ENCODE measurements at regions not wholly inside any gene's neighbourhood (a gene's known extent, or its start where the extent isn't known, plus 50 kb on each side); places are given as distances from the start of the nearest gene placed in this dataset.

DNA sequence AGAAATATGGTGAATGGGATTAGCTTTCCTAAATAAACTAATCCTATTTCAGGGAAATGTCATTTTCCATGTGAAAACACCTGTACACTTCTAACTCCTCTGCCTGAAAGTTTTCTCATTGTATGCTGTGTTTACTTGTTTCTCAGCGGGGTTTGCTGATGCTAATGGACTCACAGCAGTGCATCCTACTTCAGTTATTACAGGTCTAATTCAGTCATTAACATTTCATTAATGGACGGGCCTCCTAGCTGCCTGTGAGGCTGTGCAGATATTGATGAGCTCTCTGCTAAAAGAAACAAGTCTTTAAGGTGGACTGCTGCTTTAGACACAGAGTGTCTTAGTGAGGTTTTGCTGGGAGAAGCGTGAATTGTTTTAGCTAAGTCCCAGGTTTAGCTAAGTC is 1342.0 kb upstream of the ZEB2 start:
- Mint-ChIP-seq H3K4me1 (no peaks in the 10 kb centered on the region), H3K4me3 (no peak overlapping the region)
- no peak for TF ChIP-seq CTCF (IDR thresholded peaks at IDR 0.05; ENCODE audit: unreplicated experiment in 3 of 3)

DNA sequence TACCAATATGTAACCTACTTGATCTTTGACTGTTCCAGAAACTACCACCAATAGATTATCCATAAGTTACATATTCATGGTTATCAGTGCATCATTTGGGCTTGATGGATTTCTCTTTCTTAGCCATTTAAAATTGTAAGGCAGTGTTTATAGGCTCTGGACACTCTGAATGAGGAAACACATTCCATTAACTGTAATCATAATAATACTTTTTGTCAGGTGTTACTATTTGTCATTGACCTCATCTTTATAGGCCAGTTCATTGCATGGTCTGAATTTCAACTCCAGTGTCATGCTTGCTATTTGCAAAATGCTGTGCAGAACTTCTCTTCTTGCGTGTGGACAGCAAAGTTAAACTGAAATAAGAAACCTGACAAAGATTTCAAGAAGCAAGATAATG is 1340.2 kb upstream of the ZEB2 start:
- Mint-ChIP-seq H3K4me3 (no peak overlapping the region), H3K27ac (no peak overlapping the region), H3K36me3 (ENCODE audit: low read depth) (no peaks in the 10 kb centered on the region), H3K4me1 (no peaks in the 10 kb centered on the region), H3K9me3 (no peaks in the 10 kb centered on the region), H3K27me3 (ENCODE audit: low read depth) (no peaks in the 10 kb centered on the region)
- no peak for TF ChIP-seq CTCF (IDR thresholded peaks at IDR 0.05; ENCODE audit: unreplicated experiment in 3 of 3)

More for the DNA sequence above, 1342.0 kb upstream of the ZEB2 start:
- Mint-ChIP-seq H3K27me3 (ENCODE audit: low read depth) (no peaks in the 10 kb centered on the region), H3K36me3 (ENCODE audit: low read depth) (no peaks in the 10 kb centered on the region), H3K9me3 (no peaks in the 10 kb centered on the region), H3K27ac (no peak overlapping the region)

- no peak for TF ChIP-seq CTCF (IDR thresholded peaks at IDR 0.05; ENCODE audit: unreplicated experiment in 3 of 3)
- H3K36me3 Mint-ChIP-seq (ENCODE audit: low read depth): no peaks in the 10 kb centered on the region
- H3K4me1 Mint-ChIP-seq: no peaks in the 10 kb centered on the region
- no peaks in the 10 kb centered on the region for H3K27me3 Mint-ChIP-seq (ENCODE audit: low read depth)
- no peak overlapping the region for H3K27ac Mint-ChIP-seq
- no peaks in the 10 kb centered on the region for H3K9me3 Mint-ChIP-seq
- no peak overlapping the region for H3K4me3 Mint-ChIP-seq
Observed at GRCh38 chr2:145855142-145855541, 1335.2 kb upstream of the ZEB2 start.

DNA sequence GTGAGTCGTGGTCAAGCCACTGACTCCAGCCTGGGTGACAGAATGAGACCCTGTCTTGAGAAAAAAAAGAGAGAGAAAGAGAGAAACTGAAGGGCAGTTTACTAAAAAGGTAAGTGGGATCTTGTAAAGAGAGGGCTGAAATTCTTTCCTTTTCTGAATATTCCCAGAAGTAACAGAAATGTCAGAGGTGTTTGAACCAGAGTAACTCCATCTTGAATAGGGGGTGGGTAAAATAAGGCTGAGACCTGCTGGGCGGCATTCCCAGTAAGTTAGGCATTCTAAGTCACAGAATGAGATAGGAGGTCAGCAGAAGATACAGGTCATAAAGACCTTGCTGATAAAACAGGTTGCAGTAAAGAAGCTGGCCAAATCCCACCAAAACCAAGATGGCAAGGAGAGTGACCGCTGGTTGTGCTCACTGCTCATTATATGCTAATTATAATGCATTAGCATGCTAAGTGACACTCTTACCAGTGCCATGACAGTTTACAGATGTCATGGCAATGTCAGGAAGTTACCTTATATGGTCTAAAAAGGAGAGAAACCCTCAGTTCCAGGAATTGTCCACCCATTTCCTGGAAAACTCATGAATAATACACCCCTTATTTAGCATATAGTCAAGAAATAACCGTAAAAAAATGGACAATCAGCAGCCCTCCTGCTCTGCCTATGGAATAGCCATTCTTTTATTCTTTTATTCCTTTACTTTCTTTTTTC is 1334.3 kb upstream of the ZEB2 start:
- Mint-ChIP-seq H3K4me1 (no peaks in the 10 kb centered on the region), H3K9me3 (no peaks in the 10 kb centered on the region), H3K27ac (no peak overlapping the region), H3K36me3 (ENCODE audit: low read depth) (no peaks in the 10 kb centered on the region), H3K27me3 (ENCODE audit: low read depth) (no peaks in the 10 kb centered on the region), H3K4me3 (no peak overlapping the region)
- TF ChIP-seq CTCF (IDR thresholded peaks at IDR 0.05; ENCODE audit: unreplicated experiment in 3 of 3): no peak

- no peaks in the 10 kb centered on the region for H3K4me1 Mint-ChIP-seq
- H3K27me3 Mint-ChIP-seq (ENCODE audit: low read depth): no peaks in the 10 kb centered on the region
- TF ChIP-seq CTCF (IDR thresholded peaks at IDR 0.05; ENCODE audit: unreplicated experiment in 3 of 3): no peak
- H3K36me3 Mint-ChIP-seq (ENCODE audit: low read depth): no peaks in the 10 kb centered on the region
- H3K27ac Mint-ChIP-seq: no peak overlapping the region
- H3K9me3 Mint-ChIP-seq: no peaks in the 10 kb centered on the region
- no peak overlapping the region for H3K4me3 Mint-ChIP-seq
Observed at GRCh38 chr2:145851730-145852129, 1331.8 kb upstream of the ZEB2 start.

DNA sequence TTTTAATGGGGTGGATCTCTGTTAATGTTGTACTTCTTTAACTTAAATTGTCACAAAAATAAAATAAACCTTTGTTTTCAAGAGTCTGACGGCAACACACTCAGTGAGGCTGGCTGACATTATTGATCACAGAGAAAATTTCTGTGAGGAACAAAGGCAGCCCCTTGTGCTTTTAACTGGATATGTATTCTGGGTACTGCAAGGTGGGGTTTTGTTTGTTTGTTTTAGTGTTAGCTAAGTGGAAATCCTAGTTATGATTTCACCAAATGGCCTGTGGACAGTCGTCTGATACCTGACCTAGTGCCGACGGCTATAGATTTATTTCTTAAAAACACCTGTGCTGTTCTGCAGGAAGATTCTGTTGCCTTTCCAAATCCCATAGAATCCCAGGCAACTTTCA is 1329.5 kb upstream of the ZEB2 start:
- Mint-ChIP-seq H3K27ac (no peak overlapping the region), H3K36me3 (ENCODE audit: low read depth) (no peaks in the 10 kb centered on the region), H3K4me3 (no peak overlapping the region), H3K27me3 (ENCODE audit: low read depth) (no peaks in the 10 kb centered on the region), H3K4me1 (no peaks in the 10 kb centered on the region), H3K9me3 (no peaks in the 10 kb centered on the region)
- TF ChIP-seq CTCF (IDR thresholded peaks at IDR 0.05; ENCODE audit: unreplicated experiment in 3 of 3): no peak
